Loucy (cell line): ENCODE measurements at regions not wholly inside any gene's neighbourhood (a gene's known extent, or its start where the extent isn't known, plus 50 kb on each side); places are given as distances from the start of the nearest gene placed in this dataset.

Experiments
- H2AFZ ChIP-seq: fragments of 200-600 bp; sonication (generic); 2 replicates; pipeline ENCODE4 v1.6.0; 2016; ENCODE audit warnings: antibody characterized with exemption, mild to moderate bottlenecking, low read length, moderate library complexity
- H3F3A ChIP-seq: fragments of 200-600 bp; 2 replicates; pipeline ENCODE4 v1.6.0; 2016; ENCODE audit warnings: antibody characterized with exemption, low read depth, mild to moderate bottlenecking
- H3K27me3 ChIP-seq: fragments of 200-600 bp; sonication (generic); 2 replicates; pipeline ENCODE4 v1.6.1; 2014; ENCODE audit warnings: low read length, mild to moderate bottlenecking; ENCODE audit not compliant: insufficient read depth, poor library complexity, severe bottlenecking
- H3K36me3 ChIP-seq: fragments of 200-600 bp; sonication (generic); 2 replicates; pipeline ENCODE4 v1.6.1; 2016; ENCODE audit warnings: low read length; ENCODE audit not compliant: insufficient read depth
- H3K4me1 ChIP-seq: fragments of 200-600 bp; sonication (generic); 2 replicates; pipeline ENCODE4 v1.5.1; 2014; ENCODE audit warnings: low read length, mild to moderate bottlenecking; ENCODE audit not compliant: insufficient read depth, poor library complexity, severe bottlenecking
- H3K4me2 ChIP-seq: fragments of 200-600 bp; sonication (generic); 2 replicates; pipeline ENCODE4 v1.6.0; 2014; ENCODE audit warnings: antibody characterized with exemption, low read length, low read depth, mild to moderate bottlenecking; ENCODE audit not compliant: poor library complexity, severe bottlenecking
- H3K4me3 ChIP-seq: fragments of 200-600 bp; sonication (generic); 2 replicates; pipeline ENCODE4 v1.5.1; 2014; ENCODE audit warnings: low read length, mild to moderate bottlenecking, mixed read lengths; ENCODE audit not compliant: poor library complexity, severe bottlenecking
- H3K79me2 ChIP-seq: fragments of 200-600 bp; sonication (generic); 2 replicates; pipeline ENCODE4 v1.6.1; 2014; ENCODE audit warnings: low read length; ENCODE audit not compliant: insufficient read depth
- H3K9ac ChIP-seq: fragments of 200-600 bp; sonication (generic); 2 replicates; pipeline ENCODE4 v1.6.0; 2014; ENCODE audit warnings: mild to moderate bottlenecking, low read depth, low read length, moderate library complexity; ENCODE audit not compliant: poor library complexity, severe bottlenecking
- H3K9me2 ChIP-seq: fragments of 200-600 bp; sonication (generic); replicated peaks from 2 replicates; pipeline ENCODE4 v1.6.1; 2016; ENCODE audit warnings: low read depth, low read length, mixed read lengths
- H3K9me3 ChIP-seq: fragments of 200-600 bp; sonication (generic); 2 replicates; pipeline ENCODE4 v1.6.1; 2014; ENCODE audit warnings: mild to moderate bottlenecking, antibody characterized with exemption, low read length, low read depth; ENCODE audit not compliant: insufficient read depth
- H4K20me1 ChIP-seq: fragments of 200-600 bp; sonication (generic); 2 replicates; pipeline ENCODE4 v1.6.0; 2014; ENCODE audit warnings: antibody characterized with exemption, low read length, mild to moderate bottlenecking; ENCODE audit not compliant: insufficient read depth, poor library complexity, severe bottlenecking
- EZH2phosphoT487 ChIP-seq: fragments of 200-600 bp; IDR thresholded peaks from 2 replicates; pipeline ENCODE4 v1.6.1; 2018; ENCODE audit warnings: antibody characterized with exemption, mild to moderate bottlenecking, moderate library complexity, borderline replicate concordance
- TF ChIP-seq, protein P1 (sequence below): fragments of 200-600 bp; sonication (generic); conservative IDR thresholded peaks from 2 replicates; pipeline ENCODE4 v1.5.1; 2014; ENCODE audit warnings: mild to moderate bottlenecking, antibody characterized with exemption, low read length

DNA sequence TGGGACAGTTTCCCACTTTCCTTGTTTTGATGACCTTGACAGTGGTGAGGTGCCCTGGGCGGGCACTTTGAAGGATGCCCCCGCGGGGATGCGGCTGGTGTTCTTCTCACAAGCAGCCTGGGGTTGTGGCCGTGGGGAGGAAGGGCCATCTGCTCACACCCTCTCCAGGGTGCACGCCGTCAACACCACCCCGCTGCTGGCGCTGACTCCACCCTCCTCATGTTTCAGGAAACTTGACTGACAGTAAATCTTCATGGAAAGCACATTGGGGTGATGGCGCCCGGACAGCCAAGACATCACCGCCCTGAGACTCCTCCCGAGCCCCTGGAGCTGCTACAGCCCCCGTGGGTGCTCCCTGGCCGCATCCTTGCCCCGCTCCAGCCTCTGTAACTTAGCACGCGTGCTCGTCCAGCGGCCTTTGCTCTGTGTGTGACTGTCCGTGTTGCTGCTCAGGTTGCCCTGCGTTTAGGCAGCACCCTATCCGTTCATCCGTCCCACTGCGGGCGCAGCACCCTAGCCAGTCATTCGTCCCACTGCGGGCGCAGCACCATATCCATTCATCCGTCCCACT lies 150.2 kb upstream of the C14orf180 start:
- Histone ChIP-seq H3K79me2 (no peaks in the 10 kb centered on the region), H3K9ac (no peak overlapping the region), H3K36me3 (no peaks in the 10 kb centered on the region), H3K4me3 (no peak overlapping the region), H3K9me3 (no peaks in the 10 kb centered on the region), H3K9me2 (no peaks in the 10 kb centered on the region), H3F3A (no peaks in the 10 kb centered on the region), H4K20me1 (no peaks in the 10 kb centered on the region), H3K27me3 (no peaks in the 10 kb centered on the region), H3K4me1 (no peaks in the 10 kb centered on the region), H3K4me2 (no peak overlapping the region), H2AFZ (no peak overlapping the region)
- TF ChIP-seq EZH2phosphoT487, result no peak
- TF ChIP-seq, protein P1, sequence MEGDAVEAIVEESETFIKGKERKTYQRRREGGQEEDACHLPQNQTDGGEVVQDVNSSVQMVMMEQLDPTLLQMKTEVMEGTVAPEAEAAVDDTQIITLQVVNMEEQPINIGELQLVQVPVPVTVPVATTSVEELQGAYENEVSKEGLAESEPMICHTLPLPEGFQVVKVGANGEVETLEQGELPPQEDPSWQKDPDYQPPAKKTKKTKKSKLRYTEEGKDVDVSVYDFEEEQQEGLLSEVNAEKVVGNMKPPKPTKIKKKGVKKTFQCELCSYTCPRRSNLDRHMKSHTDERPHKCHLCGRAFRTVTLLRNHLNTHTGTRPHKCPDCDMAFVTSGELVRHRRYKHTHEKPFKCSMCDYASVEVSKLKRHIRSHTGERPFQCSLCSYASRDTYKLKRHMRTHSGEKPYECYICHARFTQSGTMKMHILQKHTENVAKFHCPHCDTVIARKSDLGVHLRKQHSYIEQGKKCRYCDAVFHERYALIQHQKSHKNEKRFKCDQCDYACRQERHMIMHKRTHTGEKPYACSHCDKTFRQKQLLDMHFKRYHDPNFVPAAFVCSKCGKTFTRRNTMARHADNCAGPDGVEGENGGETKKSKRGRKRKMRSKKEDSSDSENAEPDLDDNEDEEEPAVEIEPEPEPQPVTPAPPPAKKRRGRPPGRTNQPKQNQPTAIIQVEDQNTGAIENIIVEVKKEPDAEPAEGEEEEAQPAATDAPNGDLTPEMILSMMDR, result no peak

DNA sequence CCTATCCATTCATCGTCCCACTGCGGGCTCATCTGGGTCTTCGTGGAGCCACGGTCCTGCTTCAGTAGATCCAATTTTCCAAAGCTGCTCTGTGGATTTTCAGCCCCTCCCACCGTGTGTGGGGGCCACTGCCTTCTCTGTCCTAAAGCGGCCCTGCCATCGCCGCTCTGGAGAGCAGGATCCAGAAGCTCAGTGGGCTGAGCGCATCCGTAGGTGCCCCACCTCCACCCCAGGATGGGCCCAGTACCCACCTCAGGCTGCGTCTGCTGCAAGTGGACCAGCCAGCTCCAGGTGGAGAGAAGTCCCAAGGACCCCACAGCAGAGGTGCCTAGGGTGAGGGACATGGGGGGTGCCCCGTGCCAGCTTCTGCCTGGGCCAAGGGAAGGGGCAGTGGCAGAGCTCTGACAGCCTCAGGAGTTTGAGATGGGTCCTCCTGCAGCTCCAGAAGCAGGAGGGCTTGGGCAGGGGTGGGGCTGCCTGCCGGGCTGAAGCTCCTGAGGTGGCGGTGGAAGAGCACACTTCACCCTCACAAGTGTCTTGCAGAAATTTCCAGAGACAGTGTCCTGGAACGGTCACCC lies 148.1 kb upstream of the C14orf180 start:
- Histone ChIP-seq H2AFZ (no peak overlapping the region), H3K4me2 (no peak overlapping the region), H3K79me2 (no peaks in the 10 kb centered on the region), H4K20me1 (no peaks in the 10 kb centered on the region), H3K9ac (no peak overlapping the region), H3F3A (no peaks in the 10 kb centered on the region), H3K36me3 (no peaks in the 10 kb centered on the region), H3K27me3 (no peaks in the 10 kb centered on the region), H3K9me3 (no peaks in the 10 kb centered on the region), H3K4me1 (peaks cover 8% of the 10 kb centered on the region), H3K9me2 (no peaks in the 10 kb centered on the region), H3K4me3 (no peak overlapping the region)
- TF ChIP-seq EZH2phosphoT487, result no peak
- TF ChIP-seq, protein P1, result no peak

DNA sequence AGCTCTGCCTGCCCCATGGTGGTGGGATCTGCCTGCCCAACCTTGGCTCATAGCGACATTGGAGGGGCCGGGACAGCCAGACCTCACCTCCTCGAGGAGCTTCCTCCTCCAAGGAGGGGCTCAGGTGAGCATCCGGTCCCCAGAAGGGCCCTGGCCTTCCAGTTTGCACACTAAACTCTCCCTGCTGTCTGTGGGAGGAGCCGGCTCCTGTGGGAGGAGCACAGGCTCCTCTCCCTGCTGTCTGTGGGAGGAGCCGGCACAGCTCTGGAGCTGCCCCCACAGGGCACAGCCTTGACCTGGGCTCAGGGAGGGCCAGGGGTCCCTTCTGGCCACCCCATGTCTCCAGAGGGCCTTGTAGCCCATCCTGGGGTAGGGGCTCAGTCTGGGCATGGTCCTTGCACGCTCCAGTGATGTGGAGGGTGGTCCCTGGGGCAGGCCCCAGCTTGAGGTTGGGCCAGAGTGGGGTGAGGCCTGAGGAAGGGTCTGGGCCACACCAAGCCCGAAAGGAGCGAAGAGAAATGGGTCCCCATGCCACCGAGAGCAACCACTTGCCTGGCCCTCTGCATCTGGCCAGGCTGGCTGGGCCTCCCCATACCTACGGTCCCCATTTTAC lies 147.5 kb upstream of the C14orf180 start:
- Histone ChIP-seq H2AFZ (no peak overlapping the region), H3K36me3 (no peaks in the 10 kb centered on the region), H3K9me2 (no peaks in the 10 kb centered on the region), H3K79me2 (no peaks in the 10 kb centered on the region), H4K20me1 (no peaks in the 10 kb centered on the region), H3K9ac (no peak overlapping the region), H3K4me3 (no peak overlapping the region), H3F3A (no peaks in the 10 kb centered on the region), H3K4me1 (peaks cover 13% of the 10 kb centered on the region), H3K27me3 (no peaks in the 10 kb centered on the region), H3K9me3 (no peaks in the 10 kb centered on the region), H3K4me2 (no peak overlapping the region)
- TF ChIP-seq, protein P1, result no peak
- TF ChIP-seq EZH2phosphoT487, result no peak
